Heart right ventricle (tissue), 16 donors: ENCODE measurements at regions not wholly inside any gene's neighbourhood (a gene's known extent, or its start where the extent isn't known, plus 50 kb on each side); places are given as distances from the start of the nearest gene placed in this dataset.

ENCODE experiments used
- ATAC-seq, 8 donors: fragments of 200-7000 bp; cut with Tn5 transposase; one replicate each; pipeline ENCODE4 v1.9.1; 2020; ENCODE audit warnings: mild to moderate bottlenecking in 8 of 8, moderate library complexity in 8 of 8, moderate number of reproducible peaks in 1 of 8
- DNase-seq, 2 donors: peaks; one replicate each; pipeline ENCODE4 v3.0.0-alpha.2; 2020
- H3K27ac ChIP-seq, 10 donors: fragments of 200-600 bp; sonication (generic) in 2 of 10; one replicate each; pipeline versions ENCODE4 v1.5.0 to v1.8.0; 2020 to 2022; ENCODE audit warnings: mild to moderate bottlenecking in 3 of 10
- H3K27me3 ChIP-seq, 7 donors: fragments of 200-600 bp; one replicate each; pipeline ENCODE4 v1.8.0; 2021 to 2022; ENCODE audit warnings: mild to moderate bottlenecking in 2 of 7
- H3K36me3 ChIP-seq, 9 donors: fragments of 200-600 bp; sonication (generic) in 1 of 9; one replicate each; pipeline versions ENCODE4 v1.5.0 to v1.8.0; 2020 to 2022; ENCODE audit warnings: mild to moderate bottlenecking in 2 of 9
- H3K4me1 ChIP-seq, 9 donors: fragments of 200-600 bp; sonication (generic) in 1 of 9; one replicate each; pipeline versions ENCODE4 v1.5.0 to v1.8.0; 2020 to 2022; ENCODE audit warnings: mild to moderate bottlenecking in 4 of 9
- H3K4me3 ChIP-seq, 10 donors: fragments of 200-600 bp; sonication (generic) in 2 of 10; one replicate each; pipeline versions ENCODE4 v1.5.0 to v1.8.0; 2020 to 2022; ENCODE audit warnings: mild to moderate bottlenecking in 7 of 10, moderate library complexity in 2 of 10
- H3K9me3 ChIP-seq, 11 donors: fragments of 200-600 bp in 10 of 11; sonication (generic) in 2 of 11; one replicate each; pipeline versions ENCODE4 v1.5.0 to v1.8.0; 2013 to 2022; ENCODE audit warnings: mild to moderate bottlenecking in 2 of 11, control low read depth in 1 of 11, moderate library complexity in 1 of 11
- CTCF ChIP-seq, 9 donors: fragments of 200-600 bp; sonication (generic) in 2 of 9; IDR thresholded peaks; one replicate each; pipeline versions ENCODE4 v1.5.0 to v1.8.0; 2021 to 2022; ENCODE audit warnings: antibody characterized with exemption in 9 of 9, mild to moderate bottlenecking in 5 of 9, moderate library complexity in 1 of 9
- WGBS, 2 donors: extraction: QIAGEN DNeasy Blood & Tissue Kit; methylation state at CpG; one replicate each; pipeline ENCODE4 v1.1.7; 2013; ENCODE audit warnings: inconsistent platforms in 1 of 2; 5-methylcytosine and 5-hydroxymethylcytosine counted together
- intact Hi-C, 10 donors: fragments of 100-400 bp; cut with DNase I; formaldehyde crosslinking; loops; one replicate each; pipeline versions ENCODE4 v1.11.1 to v1.14.2; 2022
- donor health status: Arrhythmogenic right ventricular cardiomyopathy.
- donor health status: ischemic (EF 13 %, LVEDD 7.1; RV severe dilation, severe dysfunction).
- donor health status: healthy with polysubstance abuse.
- donor health status: DM: no; HTN: yes; CAD: no.
- donor health status: DM: no; HTN: no; CAD: no.
- donor health status: ischemic (EF 25% LVEDD 6.9; RV normal size, moderate dysfunction).
- donor health status: ischemic (EF 25% LVEDD 5.7; RV mildly dilated, moderate dysfunction).
- donor health status: healthy.
- donor health status: DM: yes; HTN: yes; CAD: no.
- donor health status: Ischemic cardiomyopathy.
- donor health status: ischemic (EF 35%, LVEDD 5.7; RV mildly dilated, moderate dysfunction).
- donor health status: nonischemic (EF 11% LVEDD 7.7; RV severe dilation, severe dysfunction).
- donor health status: DM: yes; HTN: yes; CAD: no.
- donor health status: PGD.
- donor health status: ischemic (EF 29% LVEDD 5.4; RV normal size, mild dysfunction).
- donor health status: nonischemic (EF 23%, LVEDD 6.1; RV moderate dilation, normal function).

GRCh38 chr4:115234405-115235093 is 121.1 kb upstream of the NDST4 start:
- 36 to 47% methylated on average over 3 of the region's 3 CpGs for WGBS, 2 donors
- intact Hi-C loops, result no loop called here
- TF ChIP-seq CTCF (IDR thresholded peaks at IDR 0.05), result peak in 2 of 9 donors; percentile 7 to 17
- Histone ChIP-seq H3K27me3 (no peaks in the 10 kb centered on the region), H3K36me3 (no peaks in the 10 kb centered on the region), H3K4me3 (no peak overlapping the region), H3K27ac (no peak overlapping the region), H3K9me3 (no peaks in the 10 kb centered on the region), H3K4me1 (no peaks in the 10 kb centered on the region)
- no peak for DNase-seq
- no peak for ATAC-seq

GRCh38 chr4:115233600-115233999 is 120.2 kb upstream of the NDST4 start:
- DNase-seq, result no peak
- WGBS, 2 donors, result 73 to 76% methylated on average over 2 of the region's 2 CpGs
- H3K36me3 ChIP-seq, result no peaks in the 10 kb centered on the region

GRCh38 chr4:115229873-115230272 is 116.5 kb upstream of the NDST4 start:
- no peaks in the 10 kb centered on the region for H3K27me3 ChIP-seq
- H3K36me3 ChIP-seq, result no peaks in the 10 kb centered on the region
- ATAC-seq, result no peak
- no peaks in the 10 kb centered on the region for H3K4me1 ChIP-seq
- no peak overlapping the region for H3K27ac ChIP-seq
- TF ChIP-seq CTCF (IDR thresholded peaks at IDR 0.05), result no peak
- no peak for DNase-seq
- H3K4me3 ChIP-seq, result no peak overlapping the region
- intact Hi-C loops, result no loop called here
- peaks cover 0 to 3% (median 0%) of the 10 kb centered on the region in 11 donors for H3K9me3 ChIP-seq

More at GRCh38 chr4:115233600-115233999, 120.2 kb upstream of the NDST4 start:
- no peak for ATAC-seq
- H3K27me3 ChIP-seq, result no peaks in the 10 kb centered on the region
- H3K4me1 ChIP-seq, result no peaks in the 10 kb centered on the region
- H3K9me3 ChIP-seq, result no peaks in the 10 kb centered on the region
- TF ChIP-seq CTCF (IDR thresholded peaks at IDR 0.05), result no peak
- intact Hi-C loops, result no loop called here
- H3K27ac ChIP-seq, result no peak overlapping the region
- no peak overlapping the region for H3K4me3 ChIP-seq

- intact Hi-C loops, result no loop called here
- WGBS, 2 donors, result 71 to 74% methylated on average over 2 of the region's 2 CpGs
- Histone ChIP-seq H3K4me3 (no peak overlapping the region), H3K9me3 (peaks cover 0 to 5% (median 0%) of the 10 kb centered on the region in 11 donors), H3K4me1 (no peaks in the 10 kb centered on the region), H3K27me3 (no peaks in the 10 kb centered on the region), H3K27ac (no peak overlapping the region), H3K36me3 (no peaks in the 10 kb centered on the region)
- ATAC-seq (no peak), DNase-seq (no peak)
- no peak for TF ChIP-seq CTCF (IDR thresholded peaks at IDR 0.05)
Measured at GRCh38 chr4:115228851-115229250, 115.4 kb upstream of the NDST4 start.
